HL-60 (cell line): ENCODE measurements at regions not wholly inside any gene's neighbourhood (a gene's known extent, or its start where the extent isn't known, plus 50 kb on each side); places are given as distances from the start of the nearest gene placed in this dataset.

ENCODE experiments used
- CTCF ChIP-seq: IDR thresholded peaks from one replicate; pipeline ENCODE4 v1.5.1; 2011; ENCODE audit warnings: low read length, control low read depth, inconsistent platforms; ENCODE audit not compliant: insufficient read depth
- GABPA ChIP-seq: IDR thresholded peaks from 2 replicates; pipeline ENCODE4 v1.6.1; 2012; ENCODE audit warnings: low read depth
- POLR2AphosphoS5 ChIP-seq: IDR thresholded peaks from 2 replicates; pipeline ENCODE4 v1.6.1; 2012; ENCODE audit warnings: low read depth
- TF ChIP-seq, protein P1 (sequence below): IDR thresholded peaks from 2 replicates; pipeline ENCODE4 v1.6.1; 2012; ENCODE audit warnings: low read depth; ENCODE audit not compliant: insufficient replicate concordance

DNA sequence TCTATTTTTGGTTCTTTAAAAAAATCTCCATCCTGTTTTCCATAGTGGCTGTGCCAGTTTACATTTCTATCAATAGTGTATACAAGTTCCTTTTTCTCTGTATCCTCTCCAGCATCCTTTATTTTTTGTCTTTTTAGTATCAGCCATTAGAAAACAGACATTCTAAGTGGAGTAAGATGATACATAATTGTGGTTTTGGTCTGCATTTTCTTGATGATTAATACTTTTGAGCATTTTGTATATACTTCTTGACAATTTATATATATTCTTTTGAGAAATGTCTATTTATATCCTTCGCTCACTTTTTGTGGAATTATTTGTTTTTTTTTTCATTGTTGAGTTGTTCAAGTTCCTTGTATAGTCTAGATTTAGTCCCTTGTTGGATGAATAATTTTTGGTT is 382.2 kb upstream of the SPOCK3 start:
- TF ChIP-seq GABPA, result no peak
- TF ChIP-seq CTCF, result no peak
- no peak for TF ChIP-seq POLR2AphosphoS5
- TF ChIP-seq, protein P1, sequence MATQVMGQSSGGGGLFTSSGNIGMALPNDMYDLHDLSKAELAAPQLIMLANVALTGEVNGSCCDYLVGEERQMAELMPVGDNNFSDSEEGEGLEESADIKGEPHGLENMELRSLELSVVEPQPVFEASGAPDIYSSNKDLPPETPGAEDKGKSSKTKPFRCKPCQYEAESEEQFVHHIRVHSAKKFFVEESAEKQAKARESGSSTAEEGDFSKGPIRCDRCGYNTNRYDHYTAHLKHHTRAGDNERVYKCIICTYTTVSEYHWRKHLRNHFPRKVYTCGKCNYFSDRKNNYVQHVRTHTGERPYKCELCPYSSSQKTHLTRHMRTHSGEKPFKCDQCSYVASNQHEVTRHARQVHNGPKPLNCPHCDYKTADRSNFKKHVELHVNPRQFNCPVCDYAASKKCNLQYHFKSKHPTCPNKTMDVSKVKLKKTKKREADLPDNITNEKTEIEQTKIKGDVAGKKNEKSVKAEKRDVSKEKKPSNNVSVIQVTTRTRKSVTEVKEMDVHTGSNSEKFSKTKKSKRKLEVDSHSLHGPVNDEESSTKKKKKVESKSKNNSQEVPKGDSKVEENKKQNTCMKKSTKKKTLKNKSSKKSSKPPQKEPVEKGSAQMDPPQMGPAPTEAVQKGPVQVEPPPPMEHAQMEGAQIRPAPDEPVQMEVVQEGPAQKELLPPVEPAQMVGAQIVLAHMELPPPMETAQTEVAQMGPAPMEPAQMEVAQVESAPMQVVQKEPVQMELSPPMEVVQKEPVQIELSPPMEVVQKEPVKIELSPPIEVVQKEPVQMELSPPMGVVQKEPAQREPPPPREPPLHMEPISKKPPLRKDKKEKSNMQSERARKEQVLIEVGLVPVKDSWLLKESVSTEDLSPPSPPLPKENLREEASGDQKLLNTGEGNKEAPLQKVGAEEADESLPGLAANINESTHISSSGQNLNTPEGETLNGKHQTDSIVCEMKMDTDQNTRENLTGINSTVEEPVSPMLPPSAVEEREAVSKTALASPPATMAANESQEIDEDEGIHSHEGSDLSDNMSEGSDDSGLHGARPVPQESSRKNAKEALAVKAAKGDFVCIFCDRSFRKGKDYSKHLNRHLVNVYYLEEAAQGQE, result no peak
